Thoracic aorta (tissue), 2 donors: ENCODE measurements at regions not wholly inside any gene's neighbourhood (a gene's known extent, or its start where the extent isn't known, plus 50 kb on each side); places are given as distances from the start of the nearest gene placed in this dataset.

Source experiments
- ATAC-seq: fragments of 150-250 bp; one replicate; pipeline ENCODE4 v1.8.0; 2017; ENCODE audit warnings: low read depth; ENCODE audit not compliant: insufficient number of reproducible peaks, low FRiP score
- DNase-seq: peaks from one replicate; pipeline ENCODE4 v3.0.0-alpha.2; 2020; ENCODE audit warnings: low spot score
- H3K27ac ChIP-seq, 2 donors: fragments of 200-600 bp; sonication (generic); 1 replicate in 1 of 2; 2 replicates in 1 of 2; pipeline ENCODE4 v1.5.1; 2016; ENCODE audit warnings: mild to moderate bottlenecking in 2 of 2, moderate library complexity in 2 of 2
- H3K27me3 ChIP-seq: fragments of 200-600 bp; sonication (generic); replicated peaks from 2 replicates; pipeline ENCODE4 v1.6.0; 2016; ENCODE audit warnings: mild to moderate bottlenecking; ENCODE audit not compliant: insufficient read depth
- H3K36me3 ChIP-seq: fragments of 200-600 bp; sonication (generic); one replicate; pipeline ENCODE4 v1.5.1; 2016
- H3K4me1 ChIP-seq, 2 donors: fragments of 200-600 bp; sonication (generic); 1 replicate in 1 of 2; 2 replicates in 1 of 2; pipeline versions ENCODE4 v1.5.1 to v1.6.0; 2016; ENCODE audit warnings: low read depth in 2 of 2, mild to moderate bottlenecking in 1 of 2; ENCODE audit not compliant: control insufficient read depth in 1 of 2
- H3K4me3 ChIP-seq: fragments of 200-600 bp; sonication (generic); 2 replicates; pipeline ENCODE4 v1.5.1; 2016; ENCODE audit warnings: mild to moderate bottlenecking
- H3K9me3 ChIP-seq: fragments of 200-600 bp; sonication (generic); 2 replicates; pipeline ENCODE4 v1.5.1; 2016
- CTCF ChIP-seq: fragments of 200-600 bp; sonication (generic); IDR thresholded peaks from one replicate; pipeline ENCODE4 v1.5.1; 2019; ENCODE audit warnings: antibody characterized with exemption

GRCh38 chr13:103833294-103833852 is 767.2 kb upstream of the SLC10A2 start:
- DNase-seq, result no peak
- no peak for TF ChIP-seq CTCF
- Histone ChIP-seq H3K36me3 (no peaks in the 10 kb centered on the region), H3K9me3 (no peaks in the 10 kb centered on the region), H3K4me1 (no peaks in the 10 kb centered on the region), H3K27me3 (no peaks in the 10 kb centered on the region), H3K27ac (no peak overlapping the region), H3K4me3 (no peak overlapping the region)
- ATAC-seq, result no peak

GRCh38 chr13:103815619-103816018 is 749.4 kb upstream of the SLC10A2 start:
- no peak for DNase-seq
- no peaks in the 10 kb centered on the region for H3K4me1 ChIP-seq
- H3K27me3 ChIP-seq, result no peaks in the 10 kb centered on the region
- no peak for ATAC-seq
- no peak for TF ChIP-seq CTCF
- no peaks in the 10 kb centered on the region for H3K36me3 ChIP-seq
- H3K9me3 ChIP-seq, result no peaks in the 10 kb centered on the region
- H3K4me3 ChIP-seq, result no peak overlapping the region
- H3K27ac ChIP-seq, result no peak overlapping the region

- Histone ChIP-seq H3K9me3 (no peaks in the 10 kb centered on the region), H3K4me3 (no peak overlapping the region), H3K36me3 (no peaks in the 10 kb centered on the region), H3K27me3 (no peaks in the 10 kb centered on the region), H3K4me1 (no peaks in the 10 kb centered on the region), H3K27ac (no peak overlapping the region)
- TF ChIP-seq CTCF, result no peak
- ATAC-seq (no peak), DNase-seq (no peak)
These were observed 746.8 kb upstream of the SLC10A2 start for GRCh38 chr13:103812971-103813370.

GRCh38 chr13:103812558-103812957 is 746.3 kb upstream of the SLC10A2 start:
- Histone ChIP-seq H3K36me3 (no peaks in the 10 kb centered on the region), H3K27me3 (no peaks in the 10 kb centered on the region), H3K27ac (no peak overlapping the region), H3K4me1 (no peaks in the 10 kb centered on the region), H3K4me3 (no peak overlapping the region), H3K9me3 (no peaks in the 10 kb centered on the region)
- no peak for TF ChIP-seq CTCF
- no peak for ATAC-seq
- DNase-seq, result no peak

GRCh38 chr13:103810026-103810425 is 743.8 kb upstream of the SLC10A2 start:
- no peak for DNase-seq
- no peak for ATAC-seq
- Histone ChIP-seq H3K27me3 (no peaks in the 10 kb centered on the region), H3K27ac (no peak overlapping the region), H3K4me1 (no peaks in the 10 kb centered on the region), H3K4me3 (no peak overlapping the region), H3K36me3 (no peaks in the 10 kb centered on the region), H3K9me3 (no peaks in the 10 kb centered on the region)
- TF ChIP-seq CTCF, result no peak
